ENCODE measurements at regions not wholly inside any gene's neighbourhood (a gene's known extent, or its start where the extent isn't known, plus 50 kb on each side); places are given as distances from the start of the nearest gene placed in this dataset.

- H3K27me3 ChIP-seq, result peaks cover 76% of the 10 kb centered on the region
These were observed 298.9 kb downstream of the TFAP2C start for GRCh38 chr20:56928007-56928406.

GRCh38 chr20:56929606-56930005 is 300.5 kb downstream of the TFAP2C start:
- TF ChIP-seq EZH2 (IDR thresholded peaks at IDR 0.05; ENCODE audit: borderline replicate concordance) (no peak), CTCF (IDR thresholded peaks at IDR 0.05; ENCODE audit: poor library complexity) (no peak), EZH2phosphoT487 (IDR thresholded peaks at IDR 0.05; ENCODE audit: low read depth, severe bottlenecking, unreplicated experiment) (no peak)
- Histone ChIP-seq H3K4me3 (no peak overlapping the region), H2AFZ (no peak overlapping the region), H3K4me2 (peak overlapping the region; percentile 16), H3K27ac (no peak overlapping the region), H3K9me3 (ENCODE audit: low read depth) (no peaks in the 10 kb centered on the region), H3K79me2 (no peaks in the 10 kb centered on the region), H4K20me1 (ENCODE audit: insufficient read depth, poor library complexity, severe bottlenecking) (no peaks in the 10 kb centered on the region), H3K9me2 (replicated peaks; ENCODE audit: insufficient read depth) (no peaks in the 10 kb centered on the region), H3K27me3 (peaks cover 60% of the 10 kb centered on the region), H3K36me3 (replicated peaks; ENCODE audit: insufficient read depth, low read depth) (no peaks in the 10 kb centered on the region), H3K4me1 (ENCODE audit: insufficient read depth) (peaks cover 13% of the 10 kb centered on the region)
- no peak for DNase-seq (ENCODE audit: low spot score)
- WGBS (ENCODE audit: low lambda C conversion rate, missing lambda C conversion rate), result 23% methylated on average over 7 of the region's 7 CpGs

More at GRCh38 chr20:56928007-56928406, 298.9 kb downstream of the TFAP2C start:
- Histone ChIP-seq H3K4me3 (no peak overlapping the region), H3K79me2 (no peaks in the 10 kb centered on the region), H3K36me3 (replicated peaks; ENCODE audit: insufficient read depth, low read depth) (no peaks in the 10 kb centered on the region), H2AFZ (no peak overlapping the region), H3K27ac (no peak overlapping the region), H4K20me1 (ENCODE audit: insufficient read depth, poor library complexity, severe bottlenecking) (no peaks in the 10 kb centered on the region), H3K9me2 (replicated peaks; ENCODE audit: insufficient read depth) (no peaks in the 10 kb centered on the region), H3K4me1 (ENCODE audit: insufficient read depth) (peaks cover 13% of the 10 kb centered on the region), H3K4me2 (no peak overlapping the region), H3K9me3 (ENCODE audit: low read depth) (no peaks in the 10 kb centered on the region)
- TF ChIP-seq EZH2 (IDR thresholded peaks at IDR 0.05; ENCODE audit: borderline replicate concordance), result no peak
- TF ChIP-seq EZH2phosphoT487 (IDR thresholded peaks at IDR 0.05; ENCODE audit: low read depth, severe bottlenecking, unreplicated experiment), result no peak
- TF ChIP-seq CTCF (IDR thresholded peaks at IDR 0.05; ENCODE audit: poor library complexity), result no peak
- no peak for DNase-seq (ENCODE audit: low spot score)
- 62% methylated on average over 3 of the region's 5 CpGs for WGBS (ENCODE audit: low lambda C conversion rate, missing lambda C conversion rate)

GRCh38 chr20:56930876-56931275 is 301.8 kb downstream of the TFAP2C start:
- no peaks in the 10 kb centered on the region for H3K36me3 ChIP-seq (replicated peaks; ENCODE audit: insufficient read depth, low read depth)
- no peak for TF ChIP-seq EZH2 (IDR thresholded peaks at IDR 0.05; ENCODE audit: borderline replicate concordance)
- no peak for TF ChIP-seq EZH2phosphoT487 (IDR thresholded peaks at IDR 0.05; ENCODE audit: low read depth, severe bottlenecking, unreplicated experiment)
- TF ChIP-seq CTCF (IDR thresholded peaks at IDR 0.05; ENCODE audit: poor library complexity), result no peak
- H3K27ac ChIP-seq, result no peak overlapping the region
- 83% methylated on average over 6 of the region's 6 CpGs for WGBS (ENCODE audit: low lambda C conversion rate, missing lambda C conversion rate)
- no peaks in the 10 kb centered on the region for H4K20me1 ChIP-seq (ENCODE audit: insufficient read depth, poor library complexity, severe bottlenecking)
- peaks cover 48% of the 10 kb centered on the region for H3K27me3 ChIP-seq
- no peaks in the 10 kb centered on the region for H3K9me3 ChIP-seq (ENCODE audit: low read depth)
- DNase-seq (ENCODE audit: low spot score), result no peak
- no peak overlapping the region for H3K4me3 ChIP-seq
- H2AFZ ChIP-seq, result no peak overlapping the region
- no peaks in the 10 kb centered on the region for H3K79me2 ChIP-seq
- no peaks in the 10 kb centered on the region for H3K9me2 ChIP-seq (replicated peaks; ENCODE audit: insufficient read depth)
- peaks cover 3% of the 10 kb centered on the region for H3K4me1 ChIP-seq (ENCODE audit: insufficient read depth)
- H3K4me2 ChIP-seq, result no peak overlapping the region
